WTC11 (cell line): ENCODE measurements at regions not wholly inside any gene's neighbourhood (a gene's known extent, or its start where the extent isn't known, plus 50 kb on each side); places are given as distances from the start of the nearest gene placed in this dataset.

ENCODE experiments used
- MXD4 ChIP-seq: fragments of 250-450 bp; sonication (Bioruptor Pico); IDR thresholded peaks from 2 replicates; pipeline ENCODE4 v1.8.0; 2021; ENCODE audit warnings: mild to moderate bottlenecking, moderate library complexity, borderline replicate concordance
- NFATC4 ChIP-seq: fragments of 250-450 bp; sonication (Bioruptor Pico); IDR thresholded peaks from 2 replicates; pipeline ENCODE4 v1.9.0; 2021; ENCODE audit warnings: mild to moderate bottlenecking
- SMAD4 ChIP-seq: sonication (generic); formaldehyde crosslinking; IDR thresholded peaks from 2 replicates; pipeline ENCODE4 v1.8.0; 2022; ENCODE audit warnings: mild to moderate bottlenecking, missing genetic modification reagents
- TP53 ChIP-seq: sonication (generic); formaldehyde crosslinking; IDR thresholded peaks from 2 replicates; pipeline ENCODE4 v1.8.1; 2023; ENCODE audit warnings: mild to moderate bottlenecking, missing genetic modification reagents
- ZNF423 ChIP-seq: fragments of 250-450 bp; sonication (Bioruptor Pico); IDR thresholded peaks from 2 replicates; pipeline ENCODE4 v2.1.2; 2022; ENCODE audit warnings: mild to moderate bottlenecking, moderate library complexity
- TF ChIP-seq, protein P1 (sequence below): sonication (generic); formaldehyde crosslinking; IDR thresholded peaks from 2 replicates; pipeline ENCODE4 v1.8.0; 2022; ENCODE audit warnings: missing genetic modification reagents
- TF ChIP-seq, protein P2 (sequence below): sonication (generic); formaldehyde crosslinking; IDR thresholded peaks from 2 replicates; pipeline ENCODE4 v1.8.1; 2023; ENCODE audit warnings: mild to moderate bottlenecking, missing genetic modification reagents
- TF ChIP-seq, protein P3 (sequence below): fragments of 250-450 bp; sonication (Bioruptor Pico); IDR thresholded peaks from 2 replicates; pipeline ENCODE4 v1.9.0; 2021; ENCODE audit warnings: mild to moderate bottlenecking, borderline replicate concordance
- TF ChIP-seq, protein P4 (sequence below): fragments of 250-450 bp; sonication (Bioruptor Pico); IDR thresholded peaks from 2 replicates; pipeline ENCODE4 v1.8.0; 2021; ENCODE audit warnings: mild to moderate bottlenecking
- TF ChIP-seq, protein P5 (sequence below): sonication (generic); formaldehyde crosslinking; IDR thresholded peaks from 2 replicates; pipeline ENCODE4 v1.8.1; 2023; ENCODE audit warnings: mild to moderate bottlenecking, missing genetic modification reagents, borderline replicate concordance
- TF ChIP-seq, protein P6 (sequence below): fragments of 250-450 bp; sonication (Bioruptor Pico); conservative IDR thresholded peaks from 2 replicates; pipeline ENCODE4 v1.9.0; 2021; ENCODE audit warnings: mild to moderate bottlenecking
- TF ChIP-seq, protein P7 (sequence below): fragments of 250-450 bp; sonication (Bioruptor Pico); IDR thresholded peaks from 2 replicates; pipeline ENCODE4 v1.9.0; 2021; ENCODE audit warnings: mild to moderate bottlenecking

DNA sequence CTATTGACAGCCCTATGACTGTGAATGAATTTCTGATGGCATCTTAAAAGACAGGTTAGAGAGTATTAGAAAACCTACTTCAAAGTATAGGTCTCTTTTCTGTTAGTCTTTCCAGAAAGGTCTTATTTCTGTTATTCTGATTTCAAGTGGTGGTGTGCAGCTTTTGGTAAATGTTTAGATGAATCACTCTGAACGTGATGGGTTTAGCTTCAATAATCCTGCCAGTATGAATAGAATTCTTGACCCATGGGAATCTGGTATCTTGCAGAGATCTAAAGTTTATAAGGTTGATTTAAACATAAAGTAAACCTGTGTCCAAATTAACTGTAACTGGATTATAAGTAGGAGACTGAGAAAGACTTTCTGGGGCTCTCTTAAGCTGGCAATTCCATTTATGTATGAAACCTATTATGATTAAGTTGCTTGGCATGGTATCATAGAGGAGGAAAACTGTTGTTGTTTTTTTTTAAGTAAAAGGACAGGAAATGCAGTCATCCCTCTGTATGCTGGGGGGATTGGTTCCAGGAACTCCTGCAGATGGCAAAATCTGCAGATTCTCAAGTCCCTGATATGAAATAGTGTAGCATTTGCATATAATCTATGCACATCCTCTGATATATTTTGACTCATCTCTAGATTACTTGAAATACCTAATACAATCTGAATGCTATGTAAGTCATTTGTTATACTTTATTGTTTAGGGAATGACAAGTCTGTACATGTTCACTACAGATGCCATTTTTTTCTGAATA is 77.0 kb upstream of the ADAMTS19 start (continued):
- TF ChIP-seq, protein P1, sequence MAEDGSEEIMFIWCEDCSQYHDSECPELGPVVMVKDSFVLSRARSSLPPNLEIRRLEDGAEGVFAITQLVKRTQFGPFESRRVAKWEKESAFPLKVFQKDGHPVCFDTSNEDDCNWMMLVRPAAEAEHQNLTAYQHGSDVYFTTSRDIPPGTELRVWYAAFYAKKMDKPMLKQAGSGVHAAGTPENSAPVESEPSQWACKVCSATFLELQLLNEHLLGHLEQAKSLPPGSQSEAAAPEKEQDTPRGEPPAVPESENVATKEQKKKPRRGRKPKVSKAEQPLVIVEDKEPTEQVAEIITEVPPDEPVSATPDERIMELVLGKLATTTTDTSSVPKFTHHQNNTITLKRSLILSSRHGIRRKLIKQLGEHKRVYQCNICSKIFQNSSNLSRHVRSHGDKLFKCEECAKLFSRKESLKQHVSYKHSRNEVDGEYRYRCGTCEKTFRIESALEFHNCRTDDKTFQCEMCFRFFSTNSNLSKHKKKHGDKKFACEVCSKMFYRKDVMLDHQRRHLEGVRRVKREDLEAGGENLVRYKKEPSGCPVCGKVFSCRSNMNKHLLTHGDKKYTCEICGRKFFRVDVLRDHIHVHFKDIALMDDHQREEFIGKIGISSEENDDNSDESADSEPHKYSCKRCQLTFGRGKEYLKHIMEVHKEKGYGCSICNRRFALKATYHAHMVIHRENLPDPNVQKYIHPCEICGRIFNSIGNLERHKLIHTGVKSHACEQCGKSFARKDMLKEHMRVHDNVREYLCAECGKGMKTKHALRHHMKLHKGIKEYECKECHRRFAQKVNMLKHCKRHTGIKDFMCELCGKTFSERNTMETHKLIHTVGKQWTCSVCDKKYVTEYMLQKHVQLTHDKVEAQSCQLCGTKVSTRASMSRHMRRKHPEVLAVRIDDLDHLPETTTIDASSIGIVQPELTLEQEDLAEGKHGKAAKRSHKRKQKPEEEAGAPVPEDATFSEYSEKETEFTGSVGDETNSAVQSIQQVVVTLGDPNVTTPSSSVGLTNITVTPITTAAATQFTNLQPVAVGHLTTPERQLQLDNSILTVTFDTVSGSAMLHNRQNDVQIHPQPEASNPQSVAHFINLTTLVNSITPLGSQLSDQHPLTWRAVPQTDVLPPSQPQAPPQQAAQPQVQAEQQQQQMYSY (CRISPR knock-in tag), result no peak
- no peak for TF ChIP-seq SMAD4 (CRISPR knock-in tag)
- no peak for TF ChIP-seq NFATC4 (CRISPR knock-in tag)
- TF ChIP-seq, protein P2, sequence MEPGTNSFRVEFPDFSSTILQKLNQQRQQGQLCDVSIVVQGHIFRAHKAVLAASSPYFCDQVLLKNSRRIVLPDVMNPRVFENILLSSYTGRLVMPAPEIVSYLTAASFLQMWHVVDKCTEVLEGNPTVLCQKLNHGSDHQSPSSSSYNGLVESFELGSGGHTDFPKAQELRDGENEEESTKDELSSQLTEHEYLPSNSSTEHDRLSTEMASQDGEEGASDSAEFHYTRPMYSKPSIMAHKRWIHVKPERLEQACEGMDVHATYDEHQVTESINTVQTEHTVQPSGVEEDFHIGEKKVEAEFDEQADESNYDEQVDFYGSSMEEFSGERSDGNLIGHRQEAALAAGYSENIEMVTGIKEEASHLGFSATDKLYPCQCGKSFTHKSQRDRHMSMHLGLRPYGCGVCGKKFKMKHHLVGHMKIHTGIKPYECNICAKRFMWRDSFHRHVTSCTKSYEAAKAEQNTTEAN, result no peak
- TF ChIP-seq, protein P3, sequence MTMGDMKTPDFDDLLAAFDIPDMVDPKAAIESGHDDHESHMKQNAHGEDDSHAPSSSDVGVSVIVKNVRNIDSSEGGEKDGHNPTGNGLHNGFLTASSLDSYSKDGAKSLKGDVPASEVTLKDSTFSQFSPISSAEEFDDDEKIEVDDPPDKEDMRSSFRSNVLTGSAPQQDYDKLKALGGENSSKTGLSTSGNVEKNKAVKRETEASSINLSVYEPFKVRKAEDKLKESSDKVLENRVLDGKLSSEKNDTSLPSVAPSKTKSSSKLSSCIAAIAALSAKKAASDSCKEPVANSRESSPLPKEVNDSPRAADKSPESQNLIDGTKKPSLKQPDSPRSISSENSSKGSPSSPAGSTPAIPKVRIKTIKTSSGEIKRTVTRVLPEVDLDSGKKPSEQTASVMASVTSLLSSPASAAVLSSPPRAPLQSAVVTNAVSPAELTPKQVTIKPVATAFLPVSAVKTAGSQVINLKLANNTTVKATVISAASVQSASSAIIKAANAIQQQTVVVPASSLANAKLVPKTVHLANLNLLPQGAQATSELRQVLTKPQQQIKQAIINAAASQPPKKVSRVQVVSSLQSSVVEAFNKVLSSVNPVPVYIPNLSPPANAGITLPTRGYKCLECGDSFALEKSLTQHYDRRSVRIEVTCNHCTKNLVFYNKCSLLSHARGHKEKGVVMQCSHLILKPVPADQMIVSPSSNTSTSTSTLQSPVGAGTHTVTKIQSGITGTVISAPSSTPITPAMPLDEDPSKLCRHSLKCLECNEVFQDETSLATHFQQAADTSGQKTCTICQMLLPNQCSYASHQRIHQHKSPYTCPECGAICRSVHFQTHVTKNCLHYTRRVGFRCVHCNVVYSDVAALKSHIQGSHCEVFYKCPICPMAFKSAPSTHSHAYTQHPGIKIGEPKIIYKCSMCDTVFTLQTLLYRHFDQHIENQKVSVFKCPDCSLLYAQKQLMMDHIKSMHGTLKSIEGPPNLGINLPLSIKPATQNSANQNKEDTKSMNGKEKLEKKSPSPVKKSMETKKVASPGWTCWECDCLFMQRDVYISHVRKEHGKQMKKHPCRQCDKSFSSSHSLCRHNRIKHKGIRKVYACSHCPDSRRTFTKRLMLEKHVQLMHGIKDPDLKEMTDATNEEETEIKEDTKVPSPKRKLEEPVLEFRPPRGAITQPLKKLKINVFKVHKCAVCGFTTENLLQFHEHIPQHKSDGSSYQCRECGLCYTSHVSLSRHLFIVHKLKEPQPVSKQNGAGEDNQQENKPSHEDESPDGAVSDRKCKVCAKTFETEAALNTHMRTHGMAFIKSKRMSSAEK (CRISPR knock-in tag), result no peak
- no peak for TF ChIP-seq TP53 (CRISPR knock-in tag)
- TF ChIP-seq, protein P4, sequence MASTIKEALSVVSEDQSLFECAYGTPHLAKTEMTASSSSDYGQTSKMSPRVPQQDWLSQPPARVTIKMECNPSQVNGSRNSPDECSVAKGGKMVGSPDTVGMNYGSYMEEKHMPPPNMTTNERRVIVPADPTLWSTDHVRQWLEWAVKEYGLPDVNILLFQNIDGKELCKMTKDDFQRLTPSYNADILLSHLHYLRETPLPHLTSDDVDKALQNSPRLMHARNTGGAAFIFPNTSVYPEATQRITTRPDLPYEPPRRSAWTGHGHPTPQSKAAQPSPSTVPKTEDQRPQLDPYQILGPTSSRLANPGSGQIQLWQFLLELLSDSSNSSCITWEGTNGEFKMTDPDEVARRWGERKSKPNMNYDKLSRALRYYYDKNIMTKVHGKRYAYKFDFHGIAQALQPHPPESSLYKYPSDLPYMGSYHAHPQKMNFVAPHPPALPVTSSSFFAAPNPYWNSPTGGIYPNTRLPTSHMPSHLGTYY (CRISPR knock-in tag), result no peak
- TF ChIP-seq, protein P5, sequence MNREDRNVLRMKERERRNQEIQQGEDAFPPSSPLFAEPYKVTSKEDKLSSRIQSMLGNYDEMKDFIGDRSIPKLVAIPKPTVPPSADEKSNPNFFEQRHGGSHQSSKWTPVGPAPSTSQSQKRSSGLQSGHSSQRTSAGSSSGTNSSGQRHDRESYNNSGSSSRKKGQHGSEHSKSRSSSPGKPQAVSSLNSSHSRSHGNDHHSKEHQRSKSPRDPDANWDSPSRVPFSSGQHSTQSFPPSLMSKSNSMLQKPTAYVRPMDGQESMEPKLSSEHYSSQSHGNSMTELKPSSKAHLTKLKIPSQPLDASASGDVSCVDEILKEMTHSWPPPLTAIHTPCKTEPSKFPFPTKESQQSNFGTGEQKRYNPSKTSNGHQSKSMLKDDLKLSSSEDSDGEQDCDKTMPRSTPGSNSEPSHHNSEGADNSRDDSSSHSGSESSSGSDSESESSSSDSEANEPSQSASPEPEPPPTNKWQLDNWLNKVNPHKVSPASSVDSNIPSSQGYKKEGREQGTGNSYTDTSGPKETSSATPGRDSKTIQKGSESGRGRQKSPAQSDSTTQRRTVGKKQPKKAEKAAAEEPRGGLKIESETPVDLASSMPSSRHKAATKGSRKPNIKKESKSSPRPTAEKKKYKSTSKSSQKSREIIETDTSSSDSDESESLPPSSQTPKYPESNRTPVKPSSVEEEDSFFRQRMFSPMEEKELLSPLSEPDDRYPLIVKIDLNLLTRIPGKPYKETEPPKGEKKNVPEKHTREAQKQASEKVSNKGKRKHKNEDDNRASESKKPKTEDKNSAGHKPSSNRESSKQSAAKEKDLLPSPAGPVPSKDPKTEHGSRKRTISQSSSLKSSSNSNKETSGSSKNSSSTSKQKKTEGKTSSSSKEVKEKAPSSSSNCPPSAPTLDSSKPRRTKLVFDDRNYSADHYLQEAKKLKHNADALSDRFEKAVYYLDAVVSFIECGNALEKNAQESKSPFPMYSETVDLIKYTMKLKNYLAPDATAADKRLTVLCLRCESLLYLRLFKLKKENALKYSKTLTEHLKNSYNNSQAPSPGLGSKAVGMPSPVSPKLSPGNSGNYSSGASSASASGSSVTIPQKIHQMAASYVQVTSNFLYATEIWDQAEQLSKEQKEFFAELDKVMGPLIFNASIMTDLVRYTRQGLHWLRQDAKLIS, result no peak
- TF ChIP-seq MXD4 (CRISPR knock-in tag), result no peak
- TF ChIP-seq ZNF423 (CRISPR knock-in tag), result no peak
- TF ChIP-seq, protein P6, sequence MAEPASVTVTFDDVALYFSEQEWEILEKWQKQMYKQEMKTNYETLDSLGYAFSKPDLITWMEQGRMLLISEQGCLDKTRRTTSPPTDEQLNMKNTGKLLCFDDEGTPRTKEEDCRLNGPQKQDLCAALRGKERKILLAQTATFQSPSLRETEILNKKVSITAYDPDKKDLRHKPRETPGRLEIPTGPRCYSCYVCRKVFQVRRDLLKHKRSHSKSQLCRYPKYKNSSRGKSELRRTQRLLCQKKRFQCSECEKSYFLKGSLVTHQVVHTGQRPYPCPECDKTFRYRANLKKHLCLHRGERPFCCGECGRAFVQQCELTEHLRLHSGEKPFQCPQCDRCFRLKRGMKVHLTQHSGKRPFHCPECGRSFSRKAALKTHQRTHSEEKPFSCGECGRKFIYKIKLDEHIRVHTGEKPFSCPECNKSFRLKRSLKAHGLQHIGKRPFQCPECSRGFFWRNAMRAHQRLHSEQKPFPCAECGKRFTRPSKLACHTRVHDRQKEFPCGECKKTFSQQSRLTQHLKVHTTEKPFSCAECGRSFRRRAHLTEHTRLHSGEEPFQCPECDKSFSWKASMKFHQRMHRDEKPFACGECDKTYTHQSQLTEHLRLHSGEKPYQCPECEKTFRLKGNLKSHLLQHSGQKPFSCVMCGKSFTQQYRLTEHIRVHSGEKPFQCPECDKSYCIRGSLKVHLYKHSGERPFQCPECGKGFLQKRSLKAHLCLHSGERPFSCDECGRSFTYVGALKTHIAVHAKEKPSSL (CRISPR knock-in tag), result no peak
- TF ChIP-seq, protein P7, sequence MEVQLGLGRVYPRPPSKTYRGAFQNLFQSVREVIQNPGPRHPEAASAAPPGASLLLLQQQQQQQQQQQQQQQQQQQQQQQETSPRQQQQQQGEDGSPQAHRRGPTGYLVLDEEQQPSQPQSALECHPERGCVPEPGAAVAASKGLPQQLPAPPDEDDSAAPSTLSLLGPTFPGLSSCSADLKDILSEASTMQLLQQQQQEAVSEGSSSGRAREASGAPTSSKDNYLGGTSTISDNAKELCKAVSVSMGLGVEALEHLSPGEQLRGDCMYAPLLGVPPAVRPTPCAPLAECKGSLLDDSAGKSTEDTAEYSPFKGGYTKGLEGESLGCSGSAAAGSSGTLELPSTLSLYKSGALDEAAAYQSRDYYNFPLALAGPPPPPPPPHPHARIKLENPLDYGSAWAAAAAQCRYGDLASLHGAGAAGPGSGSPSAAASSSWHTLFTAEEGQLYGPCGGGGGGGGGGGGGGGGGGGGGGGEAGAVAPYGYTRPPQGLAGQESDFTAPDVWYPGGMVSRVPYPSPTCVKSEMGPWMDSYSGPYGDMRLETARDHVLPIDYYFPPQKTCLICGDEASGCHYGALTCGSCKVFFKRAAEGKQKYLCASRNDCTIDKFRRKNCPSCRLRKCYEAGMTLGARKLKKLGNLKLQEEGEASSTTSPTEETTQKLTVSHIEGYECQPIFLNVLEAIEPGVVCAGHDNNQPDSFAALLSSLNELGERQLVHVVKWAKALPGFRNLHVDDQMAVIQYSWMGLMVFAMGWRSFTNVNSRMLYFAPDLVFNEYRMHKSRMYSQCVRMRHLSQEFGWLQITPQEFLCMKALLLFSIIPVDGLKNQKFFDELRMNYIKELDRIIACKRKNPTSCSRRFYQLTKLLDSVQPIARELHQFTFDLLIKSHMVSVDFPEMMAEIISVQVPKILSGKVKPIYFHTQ, result no peak
- TF ChIP-seq, all 79 proteins: peak for 0
